Activated T-helper 17 cell treated with anti-CD3 and anti-CD28 coated beads, Interleukin-2, amount 50 U/mL, for 72 hours (primary cell): ENCODE measurements at regions not wholly inside any gene's neighbourhood (a gene's known extent, or its start where the extent isn't known, plus 50 kb on each side); places are given as distances from the start of the nearest gene placed in this dataset.
"Not testable (repeated sequence)": the region's sequence is repeated elsewhere in the genome, so short reads cannot be mapped to it uniquely, and the experiment has no call there.

Source experiments
- ATAC-seq: fragments of 150-1000 bp; cut with Tn5 transposase; replicated peaks from 2 replicates; pipeline ENCODE4 v1.10.0; 2021; ENCODE audit warnings: mild to moderate bottlenecking, moderate library complexity
- H3K27ac Mint-ChIP-seq: one replicate; pipeline ENCODE4 v1.8.0; 2022; ENCODE audit warnings: mixed read lengths
- H3K27me3 Mint-ChIP-seq: one replicate; pipeline ENCODE4 v1.8.0; 2022; ENCODE audit warnings: mixed read lengths
- H3K36me3 Mint-ChIP-seq: one replicate; pipeline ENCODE4 v1.8.0; 2022; ENCODE audit warnings: low read depth, mild to moderate bottlenecking, mixed read lengths
- H3K4me1 Mint-ChIP-seq: one replicate; pipeline ENCODE4 v1.8.0; 2022; ENCODE audit warnings: mixed read lengths
- H3K4me3 Mint-ChIP-seq: one replicate; pipeline ENCODE4 v1.8.0; 2022; ENCODE audit warnings: mild to moderate bottlenecking, mixed read lengths
- H3K9me3 Mint-ChIP-seq: one replicate; pipeline ENCODE4 v1.8.0; 2022; ENCODE audit warnings: mixed read lengths

GRCh38 chr3:182414586-182414985 is 378.7 kb upstream of the ATP11B start:
- Mint-ChIP-seq H3K36me3 (no peaks in the 10 kb centered on the region), H3K9me3 (no peaks in the 10 kb centered on the region), H3K4me1 (no peaks in the 10 kb centered on the region), H3K4me3 (no peak overlapping the region), H3K27ac (no peak overlapping the region), H3K27me3 (no peaks in the 10 kb centered on the region)
- no peak for ATAC-seq

- H3K9me3 Mint-ChIP-seq: no peaks in the 10 kb centered on the region
- H3K27ac Mint-ChIP-seq: no peak overlapping the region
- H3K4me3 Mint-ChIP-seq: no peak overlapping the region
- ATAC-seq: no peak
- no peaks in the 10 kb centered on the region for H3K27me3 Mint-ChIP-seq
- H3K4me1 Mint-ChIP-seq: no peaks in the 10 kb centered on the region
- no peaks in the 10 kb centered on the region for H3K36me3 Mint-ChIP-seq
These were observed 372.6 kb upstream of the ATP11B start for GRCh38 chr3:182420741-182421140.

- Mint-ChIP-seq H3K27me3 (no peaks in the 10 kb centered on the region), H3K36me3 (no peaks in the 10 kb centered on the region), H3K27ac (no peak overlapping the region), H3K9me3 (no peaks in the 10 kb centered on the region), H3K4me1 (no peaks in the 10 kb centered on the region), H3K4me3 (no peak overlapping the region)
- no peak for ATAC-seq
These were observed 369.3 kb upstream of the ATP11B start for GRCh38 chr3:182424006-182424405.

GRCh38 chr3:182425926-182426718 is 367.2 kb upstream of the ATP11B start:
- not testable (repeated sequence) for H3K4me1 Mint-ChIP-seq, H3K9me3 Mint-ChIP-seq, ATAC-seq, H3K4me3 Mint-ChIP-seq, H3K27ac Mint-ChIP-seq, H3K27me3 Mint-ChIP-seq, H3K36me3 Mint-ChIP-seq

GRCh38 chr3:182431972-182432371 is 361.3 kb upstream of the ATP11B start:
- H3K9me3 Mint-ChIP-seq, H3K36me3 Mint-ChIP-seq, ATAC-seq, H3K4me1 Mint-ChIP-seq, H3K27me3 Mint-ChIP-seq, H3K27ac Mint-ChIP-seq, H3K4me3 Mint-ChIP-seq: not testable (repeated sequence)

GRCh38 chr3:182435860-182436259 is 357.4 kb upstream of the ATP11B start:
- H3K9me3 Mint-ChIP-seq: no peaks in the 10 kb centered on the region
- no peak overlapping the region for H3K4me3 Mint-ChIP-seq
- no peaks in the 10 kb centered on the region for H3K27me3 Mint-ChIP-seq
- no peak overlapping the region for H3K27ac Mint-ChIP-seq
- no peaks in the 10 kb centered on the region for H3K36me3 Mint-ChIP-seq
- no peaks in the 10 kb centered on the region for H3K4me1 Mint-ChIP-seq
- no peak for ATAC-seq

GRCh38 chr3:182436547-182436946 is 356.8 kb upstream of the ATP11B start:
- ATAC-seq: no peak
- Mint-ChIP-seq H3K27ac (no peak overlapping the region), H3K9me3 (no peaks in the 10 kb centered on the region), H3K36me3 (no peaks in the 10 kb centered on the region), H3K4me1 (no peaks in the 10 kb centered on the region), H3K4me3 (no peak overlapping the region), H3K27me3 (no peaks in the 10 kb centered on the region)

GRCh38 chr3:182438398-182438797 is 354.9 kb upstream of the ATP11B start:
- Mint-ChIP-seq H3K27ac (no peak overlapping the region), H3K36me3 (no peaks in the 10 kb centered on the region), H3K4me1 (no peaks in the 10 kb centered on the region), H3K27me3 (no peaks in the 10 kb centered on the region), H3K9me3 (no peaks in the 10 kb centered on the region), H3K4me3 (no peak overlapping the region)
- no peak for ATAC-seq

GRCh38 chr3:182440101-182440500 is 353.2 kb upstream of the ATP11B start:
- Mint-ChIP-seq H3K27ac (no peak overlapping the region), H3K9me3 (no peaks in the 10 kb centered on the region), H3K27me3 (no peaks in the 10 kb centered on the region), H3K4me3 (no peak overlapping the region), H3K36me3 (no peaks in the 10 kb centered on the region), H3K4me1 (no peaks in the 10 kb centered on the region)
- ATAC-seq: no peak

GRCh38 chr3:182445576-182445975 is 347.7 kb upstream of the ATP11B start:
- no peak overlapping the region for H3K27ac Mint-ChIP-seq
- no peaks in the 10 kb centered on the region for H3K36me3 Mint-ChIP-seq
- no peaks in the 10 kb centered on the region for H3K27me3 Mint-ChIP-seq
- no peaks in the 10 kb centered on the region for H3K9me3 Mint-ChIP-seq
- no peak overlapping the region for H3K4me3 Mint-ChIP-seq
- H3K4me1 Mint-ChIP-seq: no peaks in the 10 kb centered on the region
- ATAC-seq: no peak

- Mint-ChIP-seq H3K27ac (no peak overlapping the region), H3K36me3 (no peaks in the 10 kb centered on the region), H3K4me3 (no peak overlapping the region), H3K9me3 (no peaks in the 10 kb centered on the region), H3K4me1 (no peaks in the 10 kb centered on the region), H3K27me3 (no peaks in the 10 kb centered on the region)
- no peak for ATAC-seq
These were observed 342.1 kb upstream of the ATP11B start for GRCh38 chr3:182450942-182451787.

GRCh38 chr3:182451871-182452270 is 341.4 kb upstream of the ATP11B start:
- no peaks in the 10 kb centered on the region for H3K36me3 Mint-ChIP-seq

GRCh38 chr3:182455011-182455410 is 338.3 kb upstream of the ATP11B start:
- no peaks in the 10 kb centered on the region for H3K4me1 Mint-ChIP-seq
- no peak overlapping the region for H3K4me3 Mint-ChIP-seq
- peaks cover 3% of the 10 kb centered on the region for H3K27me3 Mint-ChIP-seq
- no peak overlapping the region for H3K27ac Mint-ChIP-seq
- no peaks in the 10 kb centered on the region for H3K9me3 Mint-ChIP-seq
- no peak for ATAC-seq
- no peaks in the 10 kb centered on the region for H3K36me3 Mint-ChIP-seq

More at GRCh38 chr3:182451871-182452270, 341.4 kb upstream of the ATP11B start:
- Mint-ChIP-seq H3K27ac (no peak overlapping the region), H3K27me3 (peaks cover 3% of the 10 kb centered on the region), H3K4me3 (no peak overlapping the region), H3K4me1 (no peaks in the 10 kb centered on the region), H3K9me3 (no peaks in the 10 kb centered on the region)
- no peak for ATAC-seq

- H3K27me3 Mint-ChIP-seq: peaks cover 3% of the 10 kb centered on the region
- no peak overlapping the region for H3K4me3 Mint-ChIP-seq
- no peaks in the 10 kb centered on the region for H3K36me3 Mint-ChIP-seq
- H3K4me1 Mint-ChIP-seq: no peaks in the 10 kb centered on the region
- H3K27ac Mint-ChIP-seq: no peak overlapping the region
- ATAC-seq: no peak
- no peaks in the 10 kb centered on the region for H3K9me3 Mint-ChIP-seq
These were observed 333.0 kb upstream of the ATP11B start for GRCh38 chr3:182460303-182460702.

- no peaks in the 10 kb centered on the region for H3K4me1 Mint-ChIP-seq
- no peaks in the 10 kb centered on the region for H3K9me3 Mint-ChIP-seq
- ATAC-seq: no peak
- H3K27me3 Mint-ChIP-seq: no peaks in the 10 kb centered on the region
- no peak overlapping the region for H3K4me3 Mint-ChIP-seq
- no peak overlapping the region for H3K27ac Mint-ChIP-seq
- H3K36me3 Mint-ChIP-seq: no peaks in the 10 kb centered on the region
These were observed 331.2 kb upstream of the ATP11B start for GRCh38 chr3:182462152-182462551.
